GM12874 (cell line): ENCODE measurements at regions not wholly inside any gene's neighbourhood (a gene's known extent, or its start where the extent isn't known, plus 50 kb on each side); places are given as distances from the start of the nearest gene placed in this dataset.

Experiments
- CTCF ChIP-seq: IDR thresholded peaks from 2 replicates; pipeline ENCODE4 v1.5.1; 2011; ENCODE audit warnings: low read depth, mild to moderate bottlenecking, control low read depth, low read length, moderate library complexity; ENCODE audit not compliant: insufficient read depth

GRCh38 chr20:39623584-39624234 is 661.6 kb downstream of the DHX35 start:
- TF ChIP-seq CTCF, result no peak

DNA sequence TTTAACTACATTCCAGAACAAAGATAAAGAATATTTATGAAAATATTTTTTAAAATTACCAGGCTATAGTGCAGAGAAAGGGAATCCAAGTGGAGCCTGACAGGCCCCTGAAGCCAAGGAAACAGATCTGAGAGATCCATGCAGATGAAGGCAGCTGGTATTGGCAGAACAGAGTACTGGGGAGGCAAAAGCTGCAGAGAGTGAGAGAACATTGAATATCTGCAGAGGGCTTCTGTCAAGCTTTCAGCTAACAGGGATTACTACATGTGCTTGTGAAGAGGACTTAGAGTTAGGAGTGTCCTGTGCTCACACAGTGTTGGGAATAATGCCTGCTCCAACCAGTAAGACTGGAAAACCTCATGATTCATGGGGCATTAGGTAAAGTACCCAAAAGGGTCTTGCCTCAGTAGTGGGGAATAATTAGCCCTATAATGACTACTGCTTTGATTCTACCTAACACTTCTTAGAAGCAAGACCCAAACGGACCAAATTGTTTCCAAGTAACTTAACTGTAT is 657.2 kb downstream of the DHX35 start:
- no peak for TF ChIP-seq CTCF

- no peak for TF ChIP-seq CTCF
Observed at GRCh38 chr20:39611901-39612300, 649.8 kb downstream of the DHX35 start.

DNA sequence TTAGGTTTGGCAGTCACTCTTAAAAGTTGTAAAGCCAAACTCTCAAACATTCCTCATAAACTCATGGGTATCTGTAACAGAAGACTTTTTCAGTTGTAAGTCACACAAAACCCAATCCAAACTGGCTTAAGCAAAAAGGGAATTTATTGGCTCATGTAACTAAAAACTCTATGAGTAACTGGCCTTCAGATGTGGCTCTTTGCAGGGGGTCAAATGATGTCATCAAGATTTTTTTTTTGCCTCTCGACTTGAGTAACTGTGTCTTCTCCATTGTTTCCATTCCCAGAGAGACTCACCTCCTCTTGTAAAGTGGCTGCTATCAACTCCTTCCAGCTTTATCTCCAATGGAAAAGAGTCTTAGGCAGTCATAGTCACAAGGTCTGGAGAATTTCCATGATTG is 645.0 kb downstream of the DHX35 start:
- TF ChIP-seq CTCF, result no peak

DNA sequence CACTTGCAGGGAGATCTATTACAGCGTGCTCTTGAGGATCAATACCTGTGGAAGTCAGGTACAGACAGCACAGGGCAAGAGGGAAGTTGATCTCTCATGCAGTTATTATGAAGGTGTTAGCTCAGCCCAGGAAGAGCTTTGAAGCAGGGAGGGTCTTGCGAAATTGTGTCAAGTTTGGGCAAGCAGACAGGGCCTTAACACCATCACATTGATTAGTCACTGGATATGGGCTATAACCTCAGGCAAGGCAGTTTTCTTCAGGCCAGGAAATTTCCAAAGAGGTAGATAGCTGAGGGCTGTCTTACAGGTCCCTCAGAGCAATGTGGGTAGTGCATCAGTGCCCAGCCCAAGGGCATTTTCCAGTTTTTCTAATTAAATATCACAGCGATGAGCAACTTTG is 643.8 kb downstream of the DHX35 start:
- TF ChIP-seq CTCF, result no peak

GRCh38 chr20:39605361-39605760 is 643.2 kb downstream of the DHX35 start:
- TF ChIP-seq CTCF, result no peak

DNA sequence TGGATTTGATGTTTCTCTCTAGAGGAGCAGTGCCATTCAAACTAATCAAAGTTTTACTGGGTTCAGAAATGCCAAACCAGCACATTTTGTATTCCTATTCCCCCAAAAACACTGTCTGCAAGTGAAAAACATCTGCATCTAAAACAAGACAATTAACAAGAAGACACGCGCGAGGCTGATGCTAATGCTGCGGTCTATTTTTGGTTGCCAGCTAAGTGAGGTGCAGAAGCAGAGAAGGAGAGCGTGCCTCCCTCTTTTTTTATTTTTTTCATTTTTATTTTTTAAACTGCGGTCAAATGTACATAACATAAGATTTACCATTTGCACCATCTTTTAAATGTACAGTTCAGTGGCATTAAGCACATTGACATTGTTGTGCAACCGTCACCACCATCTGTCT is 641.1 kb downstream of the DHX35 start:
- TF ChIP-seq CTCF, result no peak
